GM23338 (cell line): ENCODE measurements at regions not wholly inside any gene's neighbourhood (a gene's known extent, or its start where the extent isn't known, plus 50 kb on each side); places are given as distances from the start of the nearest gene placed in this dataset.

Source experiments
- ATAC-seq: fragments of 200-7000 bp; cut with Tn5 transposase; 3 replicates; pipeline ENCODE4 v1.9.1; 2020
- DNase-seq: peaks from one replicate; pipeline ENCODE4 v3.0.0-alpha.2; 2015; ENCODE audit warnings: low spot score
- H2AFZ ChIP-seq: fragments of 200-600 bp; sonication (generic); 2 replicates; pipeline ENCODE4 v1.8.0; 2016; ENCODE audit warnings: antibody characterized with exemption, mild to moderate bottlenecking, moderate library complexity
- H3F3A ChIP-seq: fragments of 200-600 bp; sonication (generic); replicated peaks from 2 replicates; pipeline ENCODE4 v1.8.0; 2017; ENCODE audit warnings: antibody characterized with exemption, mixed run types, low read depth
- H3K27ac ChIP-seq: fragments of 200-600 bp; sonication (generic); 2 replicates; pipeline ENCODE4 v1.6.1; 2016; ENCODE audit warnings: low read depth
- H3K27me3 ChIP-seq: fragments of 200-600 bp; sonication (generic); 2 replicates; pipeline ENCODE4 v1.8.0; 2016; ENCODE audit warnings: mild to moderate bottlenecking, mixed run types, moderate library complexity; ENCODE audit not compliant: insufficient read depth
- H3K36me3 ChIP-seq: fragments of 200-600 bp; sonication (generic); 2 replicates; pipeline ENCODE4 v1.8.0; 2016; ENCODE audit warnings: mild to moderate bottlenecking; ENCODE audit not compliant: insufficient read depth
- H3K4me1 ChIP-seq: fragments of 200-600 bp; sonication (generic); 2 replicates; pipeline ENCODE4 v1.8.0; 2016; ENCODE audit warnings: mild to moderate bottlenecking, moderate library complexity; ENCODE audit not compliant: insufficient read depth
- H3K4me2 ChIP-seq: fragments of 200-600 bp; sonication (generic); 2 replicates; pipeline ENCODE4 v1.7.1; 2017; ENCODE audit warnings: mixed run types
- H3K4me3 ChIP-seq: fragments of 200-600 bp; sonication (generic); 2 replicates; pipeline ENCODE4 v1.6.1; 2016; ENCODE audit warnings: mixed run types
- H3K79me2 ChIP-seq: fragments of 200-600 bp; sonication (generic); replicated peaks from 2 replicates; pipeline ENCODE4 v1.8.0; 2017; ENCODE audit warnings: mild to moderate bottlenecking; ENCODE audit not compliant: insufficient read depth
- H3K9me2 ChIP-seq: fragments of 200-600 bp; sonication (generic); 2 replicates; pipeline ENCODE4 v1.8.0; 2017; ENCODE audit not compliant: insufficient read depth
- H4K20me1 ChIP-seq: fragments of 200-600 bp; sonication (generic); replicated peaks from 2 replicates; pipeline ENCODE4 v1.8.0; 2017; ENCODE audit warnings: mild to moderate bottlenecking; ENCODE audit not compliant: insufficient read depth
- H3K27ac Mint-ChIP-seq: 2 replicates; pipeline ENCODE4 v1.8.0; 2020; ENCODE audit warnings: inconsistent platforms, mild to moderate bottlenecking, moderate library complexity, mixed read lengths
- H3K27me3 Mint-ChIP-seq: 3 replicates; pipeline ENCODE4 v1.8.0; 2022; ENCODE audit warnings: low read depth, mild to moderate bottlenecking, moderate library complexity, mixed read lengths, inconsistent platforms; ENCODE audit not compliant: insufficient read depth, poor library complexity
- H3K36me3 Mint-ChIP-seq: 3 replicates; pipeline ENCODE4 v1.8.0; 2021; ENCODE audit warnings: low read depth, mild to moderate bottlenecking, inconsistent platforms, moderate library complexity, mixed read lengths
- H3K4me1 Mint-ChIP-seq: 3 replicates; pipeline ENCODE4 v1.8.0; 2020; ENCODE audit warnings: mild to moderate bottlenecking, inconsistent platforms, mixed read lengths
- H3K4me3 Mint-ChIP-seq: 3 replicates; pipeline ENCODE4 v1.8.0; 2021; ENCODE audit warnings: moderate library complexity, mild to moderate bottlenecking, inconsistent platforms, mixed read lengths
- H3K9me3 Mint-ChIP-seq: 3 replicates; pipeline ENCODE4 v1.8.0; 2020; ENCODE audit warnings: moderate library complexity, mild to moderate bottlenecking, inconsistent platforms, mixed read lengths
- CREB1 ChIP-seq: fragments of 250-450 bp; sonication (Bioruptor Pico); IDR thresholded peaks from 2 replicates; pipeline ENCODE4 v1.5.0; 2020; ENCODE audit warnings: low read depth, mild to moderate bottlenecking, moderate library complexity
- ETS1 ChIP-seq: IDR thresholded peaks from 2 replicates; pipeline ENCODE4 v1.6.1; 2016; ENCODE audit warnings: antibody characterized with exemption
- EZH2 ChIP-seq: fragments of 200-600 bp; sonication (generic); IDR thresholded peaks from one replicate; pipeline ENCODE4 v1.8.0; 2017; ENCODE audit warnings: antibody characterized with exemption, mild to moderate bottlenecking, low read depth; ENCODE audit not compliant: unreplicated experiment
- ZNF114 ChIP-seq: fragments of 250-450 bp; sonication (Bioruptor Pico); IDR thresholded peaks from 2 replicates; pipeline ENCODE4 v1.5.0; 2020; ENCODE audit warnings: mild to moderate bottlenecking, moderate library complexity
- TF ChIP-seq, protein P1 (sequence below): fragments of 250-450 bp; sonication (Bioruptor Pico); IDR thresholded peaks from 2 replicates; pipeline ENCODE4 v1.5.0; 2020; ENCODE audit warnings: mild to moderate bottlenecking, moderate library complexity
- TF ChIP-seq, protein P2 (sequence below), 2 experiments: fragments of 200-600 bp in 1 of 2; sonication (generic) in 1 of 2; conservative IDR thresholded peaks; 2 replicates each; pipeline versions ENCODE4 v1.5.1 to v1.6.1; 2016 to 2017; ENCODE audit warnings: antibody characterized with exemption in 2 of 2, low read depth in 2 of 2, mild to moderate bottlenecking in 2 of 2, moderate library complexity in 1 of 2

DNA sequence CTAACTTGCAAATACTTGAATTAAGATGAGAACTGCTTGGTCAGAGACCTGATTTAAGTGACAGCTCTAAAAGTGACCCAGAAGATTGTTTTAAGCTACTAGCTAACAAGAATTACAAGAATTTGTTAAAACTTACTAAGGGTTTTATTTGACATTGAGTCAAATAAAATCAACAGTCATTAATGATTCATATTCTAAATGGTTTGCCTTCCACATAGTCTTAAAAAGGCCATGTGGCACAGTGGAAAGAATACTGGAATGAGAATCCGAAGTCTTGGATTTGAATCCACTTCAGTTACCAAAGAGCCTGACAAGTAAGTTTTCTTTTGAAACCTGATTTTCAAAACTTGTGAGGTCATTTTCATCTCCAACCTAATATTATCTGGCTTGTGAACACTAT lies 489.3 kb downstream of the ADCYAP1 start:
- Histone ChIP-seq H3K4me2 (no peak overlapping the region), H4K20me1 (no peaks in the 10 kb centered on the region), H3K27ac (no peak overlapping the region), H2AFZ (no peak overlapping the region), H3K4me1 (no peaks in the 10 kb centered on the region), H3F3A (no peaks in the 10 kb centered on the region), H3K27me3 (no peaks in the 10 kb centered on the region), H3K36me3 (no peaks in the 10 kb centered on the region), H3K79me2 (no peaks in the 10 kb centered on the region), H3K9me2 (no peaks in the 10 kb centered on the region), H3K4me3 (no peak overlapping the region)
- H3K9me3 Mint-ChIP-seq, result no peaks in the 10 kb centered on the region
- no peaks in the 10 kb centered on the region for H3K36me3 Mint-ChIP-seq
- no peak for DNase-seq
- H3K27me3 Mint-ChIP-seq, result no peaks in the 10 kb centered on the region
- H3K4me1 Mint-ChIP-seq, result peaks cover 4% of the 10 kb centered on the region; the same call in 1 of the 3 replicates
- no peak overlapping the region for H3K4me3 Mint-ChIP-seq
- TF ChIP-seq EZH2 (no peak), ETS1 (no peak), ZNF114 (no peak), CREB1 (no peak)
- TF ChIP-seq, protein P1, sequence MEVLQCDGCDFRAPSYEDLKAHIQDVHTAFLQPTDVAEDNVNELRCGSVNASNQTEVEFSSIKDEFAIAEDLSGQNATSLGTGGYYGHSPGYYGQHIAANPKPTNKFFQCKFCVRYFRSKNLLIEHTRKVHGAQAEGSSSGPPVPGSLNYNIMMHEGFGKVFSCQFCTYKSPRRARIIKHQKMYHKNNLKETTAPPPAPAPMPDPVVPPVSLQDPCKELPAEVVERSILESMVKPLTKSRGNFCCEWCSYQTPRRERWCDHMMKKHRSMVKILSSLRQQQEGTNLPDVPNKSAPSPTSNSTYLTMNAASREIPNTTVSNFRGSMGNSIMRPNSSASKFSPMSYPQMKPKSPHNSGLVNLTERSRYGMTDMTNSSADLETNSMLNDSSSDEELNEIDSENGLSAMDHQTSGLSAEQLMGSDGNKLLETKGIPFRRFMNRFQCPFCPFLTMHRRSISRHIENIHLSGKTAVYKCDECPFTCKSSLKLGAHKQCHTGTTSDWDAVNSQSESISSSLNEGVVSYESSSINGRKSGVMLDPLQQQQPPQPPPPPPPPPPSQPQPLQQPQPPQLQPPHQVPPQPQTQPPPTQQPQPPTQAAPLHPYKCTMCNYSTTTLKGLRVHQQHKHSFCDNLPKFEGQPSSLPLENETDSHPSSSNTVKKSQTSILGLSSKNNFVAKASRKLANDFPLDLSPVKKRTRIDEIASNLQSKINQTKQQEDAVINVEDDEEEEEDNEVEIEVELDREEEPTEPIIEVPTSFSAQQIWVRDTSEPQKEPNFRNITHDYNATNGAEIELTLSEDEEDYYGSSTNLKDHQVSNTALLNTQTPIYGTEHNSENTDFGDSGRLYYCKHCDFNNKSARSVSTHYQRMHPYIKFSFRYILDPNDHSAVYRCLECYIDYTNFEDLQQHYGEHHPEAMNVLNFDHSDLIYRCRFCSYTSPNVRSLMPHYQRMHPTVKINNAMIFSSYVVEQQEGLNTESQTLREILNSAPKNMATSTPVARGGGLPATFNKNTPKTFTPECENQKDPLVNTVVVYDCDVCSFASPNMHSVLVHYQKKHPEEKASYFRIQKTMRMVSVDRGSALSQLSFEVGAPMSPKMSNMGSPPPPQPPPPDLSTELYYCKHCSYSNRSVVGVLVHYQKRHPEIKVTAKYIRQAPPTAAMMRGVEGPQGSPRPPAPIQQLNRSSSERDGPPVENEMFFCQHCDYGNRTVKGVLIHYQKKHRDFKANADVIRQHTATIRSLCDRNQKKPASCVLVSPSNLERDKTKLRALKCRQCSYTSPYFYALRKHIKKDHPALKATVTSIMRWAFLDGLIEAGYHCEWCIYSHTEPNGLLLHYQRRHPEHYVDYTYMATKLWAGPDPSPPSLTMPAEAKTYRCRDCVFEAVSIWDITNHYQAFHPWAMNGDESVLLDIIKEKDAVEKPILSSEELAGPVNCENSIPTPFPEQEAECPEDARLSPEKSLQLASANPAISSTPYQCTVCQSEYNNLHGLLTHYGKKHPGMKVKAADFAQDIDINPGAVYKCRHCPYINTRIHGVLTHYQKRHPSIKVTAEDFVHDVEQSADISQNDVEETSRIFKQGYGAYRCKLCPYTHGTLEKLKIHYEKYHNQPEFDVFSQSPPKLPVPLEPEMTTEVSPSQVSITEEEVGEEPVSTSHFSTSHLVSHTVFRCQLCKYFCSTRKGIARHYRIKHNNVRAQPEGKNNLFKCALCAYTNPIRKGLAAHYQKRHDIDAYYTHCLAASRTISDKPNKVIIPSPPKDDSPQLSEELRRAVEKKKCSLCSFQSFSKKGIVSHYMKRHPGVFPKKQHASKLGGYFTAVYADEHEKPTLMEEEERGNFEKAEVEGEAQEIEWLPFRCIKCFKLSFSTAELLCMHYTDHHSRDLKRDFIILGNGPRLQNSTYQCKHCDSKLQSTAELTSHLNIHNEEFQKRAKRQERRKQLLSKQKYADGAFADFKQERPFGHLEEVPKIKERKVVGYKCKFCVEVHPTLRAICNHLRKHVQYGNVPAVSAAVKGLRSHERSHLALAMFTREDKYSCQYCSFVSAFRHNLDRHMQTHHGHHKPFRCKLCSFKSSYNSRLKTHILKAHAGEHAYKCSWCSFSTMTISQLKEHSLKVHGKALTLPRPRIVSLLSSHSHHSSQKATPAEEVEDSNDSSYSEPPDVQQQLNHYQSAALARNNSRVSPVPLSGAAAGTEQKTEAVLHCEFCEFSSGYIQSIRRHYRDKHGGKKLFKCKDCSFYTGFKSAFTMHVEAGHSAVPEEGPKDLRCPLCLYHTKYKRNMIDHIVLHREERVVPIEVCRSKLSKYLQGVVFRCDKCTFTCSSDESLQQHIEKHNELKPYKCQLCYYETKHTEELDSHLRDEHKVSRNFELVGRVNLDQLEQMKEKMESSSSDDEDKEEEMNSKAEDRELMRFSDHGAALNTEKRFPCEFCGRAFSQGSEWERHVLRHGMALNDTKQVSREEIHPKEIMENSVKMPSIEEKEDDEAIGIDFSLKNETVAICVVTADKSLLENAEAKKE (CRISPR knock-in tag), result no peak
- TF ChIP-seq, protein P2, sequence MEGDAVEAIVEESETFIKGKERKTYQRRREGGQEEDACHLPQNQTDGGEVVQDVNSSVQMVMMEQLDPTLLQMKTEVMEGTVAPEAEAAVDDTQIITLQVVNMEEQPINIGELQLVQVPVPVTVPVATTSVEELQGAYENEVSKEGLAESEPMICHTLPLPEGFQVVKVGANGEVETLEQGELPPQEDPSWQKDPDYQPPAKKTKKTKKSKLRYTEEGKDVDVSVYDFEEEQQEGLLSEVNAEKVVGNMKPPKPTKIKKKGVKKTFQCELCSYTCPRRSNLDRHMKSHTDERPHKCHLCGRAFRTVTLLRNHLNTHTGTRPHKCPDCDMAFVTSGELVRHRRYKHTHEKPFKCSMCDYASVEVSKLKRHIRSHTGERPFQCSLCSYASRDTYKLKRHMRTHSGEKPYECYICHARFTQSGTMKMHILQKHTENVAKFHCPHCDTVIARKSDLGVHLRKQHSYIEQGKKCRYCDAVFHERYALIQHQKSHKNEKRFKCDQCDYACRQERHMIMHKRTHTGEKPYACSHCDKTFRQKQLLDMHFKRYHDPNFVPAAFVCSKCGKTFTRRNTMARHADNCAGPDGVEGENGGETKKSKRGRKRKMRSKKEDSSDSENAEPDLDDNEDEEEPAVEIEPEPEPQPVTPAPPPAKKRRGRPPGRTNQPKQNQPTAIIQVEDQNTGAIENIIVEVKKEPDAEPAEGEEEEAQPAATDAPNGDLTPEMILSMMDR (conservative IDR thresholded peaks at IDR 0.05; ENCODE audit: low read depth in 2 of 2), result no peak
- ATAC-seq, result no peak
- H3K27ac Mint-ChIP-seq, result no peak overlapping the region
